VCaP (cell line): ENCODE measurements at regions not wholly inside any gene's neighbourhood (a gene's known extent, or its start where the extent isn't known, plus 50 kb on each side); places are given as distances from the start of the nearest gene placed in this dataset.

Experiments
- H3K27ac ChIP-seq: fragments of 450-650 bp; 2 replicates; pipeline ENCODE4 v1.5.1; 2017
- CTCF ChIP-seq: fragments of 450-650 bp; conservative IDR thresholded peaks from 2 replicates; pipeline ENCODE4 v1.5.1; 2017; ENCODE audit warnings: mild to moderate bottlenecking, moderate library complexity

GRCh38 chr5:108649106-108649505 lies 98.6 kb upstream of the FER start:
- H3K27ac ChIP-seq = no peak overlapping the region
- no peak for TF ChIP-seq CTCF

GRCh38 chr5:108642170-108642906 lies 105.4 kb upstream of the FER start:
- peak; percentile 94 for TF ChIP-seq CTCF
- no peak overlapping the region for H3K27ac ChIP-seq

- H3K27ac ChIP-seq = no peak overlapping the region
- no peak for TF ChIP-seq CTCF
These were observed 106.1 kb upstream of the FER start for GRCh38 chr5:108641596-108641995.

GRCh38 chr5:108639366-108639765 lies 108.3 kb upstream of the FER start:
- no peak for TF ChIP-seq CTCF
- H3K27ac ChIP-seq = no peak overlapping the region

GRCh38 chr5:108638021-108638420 lies 109.7 kb upstream of the FER start:
- no peak overlapping the region for H3K27ac ChIP-seq
- TF ChIP-seq CTCF = no peak

GRCh38 chr5:108637134-108637533 lies 110.6 kb upstream of the FER start:
- no peak for TF ChIP-seq CTCF
- no peak overlapping the region for H3K27ac ChIP-seq

GRCh38 chr5:108636135-108636853 lies 111.4 kb upstream of the FER start:
- TF ChIP-seq CTCF = no peak

More at GRCh38 chr5:108636135-108636853, 111.4 kb upstream of the FER start:
- H3K27ac ChIP-seq = no peak overlapping the region
